K562 (cell line): ENCODE measurements at regions not wholly inside any gene's neighbourhood (a gene's known extent, or its start where the extent isn't known, plus 50 kb on each side); places are given as distances from the start of the nearest gene placed in this dataset.

Experiments
- ATAC-seq: fragments of 200-7000 bp; cut with Tn5 transposase; 3 replicates; pipeline ENCODE4 v1.9.1; 2020; ENCODE audit warnings: moderate library complexity
- BruUV-seq: library from RNA; stranded (reverse); fragments of 400-500 nt; replicated peaks from 2 replicates; lab custom pipeline; 2021; lab: Mats Ljungman, UMichigan
- CTCF ChIA-PET: fragments of 300-600 bp; formaldehyde crosslinking; extraction: SDS; loops from one replicate; lab custom pipeline; 2021; ENCODE audit warnings: low intra/inter-chr PET ratio; lab: Yijun Ruan, JAX
- POLR2A ChIA-PET: fragments of 300-600, 350-650 bp; sonication (Branson Sonifier 250); formaldehyde crosslinking; extraction: SDS; loops from one replicate; lab custom pipeline; 2021; ENCODE audit warnings: antibody characterized with exemption, inconsistent platforms; lab: Yijun Ruan, JAX
- DNase-seq, 4 experiments: peaks; one replicate each; pipeline versions ENCODE4 v3.0.0 to v3.0.0-alpha.2; 2011 to 2018; ENCODE audit warnings: low spot score in 3 of 4, mixed read lengths in 3 of 4; ENCODE audit errors: extremely low read depth in 1 of 4
- FAIRE-seq: peaks from 2 replicates; lab custom pipeline; 2011; peaks lifted over from hg19 to GRCh38; lab: Jason Lieb, UNC
- H2AFZ ChIP-seq: 2 replicates; pipeline ENCODE4 v1.6.0; 2011; ENCODE audit warnings: low read depth, low read length, control low read depth, inconsistent platforms
- H3K27ac ChIP-seq: fragments of 200-600 bp; 3 replicates; pipeline ENCODE4 v1.8.0; 2011; ENCODE audit warnings: low read depth, mild to moderate bottlenecking, control low read depth, inconsistent platforms, low read length, moderate library complexity, mixed read lengths; ENCODE audit errors: extremely low read depth
- H3K27me3 ChIP-seq, 2 experiments: fragments of 300-600 bp in 1 of 2; 2 replicates in 1 of 2; 3 replicates in 1 of 2; pipeline versions ENCODE4 v1.6.0 to v1.8.0; 2011; ENCODE audit warnings: inconsistent platforms in 2 of 2, low read length in 2 of 2, mild to moderate bottlenecking in 1 of 2, mixed read lengths in 1 of 2, moderate library complexity in 1 of 2; ENCODE audit not compliant: control insufficient read depth in 2 of 2, insufficient read depth in 2 of 2
- H3K36me3 ChIP-seq: fragments of 300-600 bp; 3 replicates; pipeline ENCODE4 v1.8.0; 2011; ENCODE audit warnings: mild to moderate bottlenecking, low read length, inconsistent platforms; ENCODE audit not compliant: control insufficient read depth, insufficient read depth
- H3K4me1 ChIP-seq, 2 experiments: fragments of 200-600 bp in 1 of 2; replicated peaks in 1 of 2; 2 replicates in 1 of 2; 3 replicates in 1 of 2; pipeline versions ENCODE4 v1.5.1 to v1.8.0; 2011; ENCODE audit warnings: inconsistent platforms in 2 of 2, low read length in 2 of 2, mild to moderate bottlenecking in 1 of 2, mixed read lengths in 1 of 2, moderate library complexity in 1 of 2; ENCODE audit not compliant: control insufficient read depth in 2 of 2, insufficient read depth in 2 of 2
- H3K4me2 ChIP-seq: 2 replicates; pipeline ENCODE4 v1.6.1; 2011; ENCODE audit warnings: low read length, control low read depth, inconsistent platforms, mixed read lengths; ENCODE audit not compliant: insufficient read depth
- H3K4me3 ChIP-seq: fragments of 200-600 bp; sonication (generic), shearing (Covaris generic); 2 replicates; pipeline ENCODE4 v1.5.1; 2016; ENCODE audit warnings: control low read depth, inconsistent platforms
- H3K79me2 ChIP-seq: fragments of 200-600 bp; 3 replicates; pipeline ENCODE4 v1.8.0; 2011; ENCODE audit warnings: low read length, inconsistent platforms; ENCODE audit not compliant: control insufficient read depth, insufficient read depth
- H3K9ac ChIP-seq, 2 experiments: 2 replicates each; pipeline versions ENCODE4 v1.6.0 to v1.6.1; 2011; ENCODE audit warnings: low read depth in 2 of 2, low read length in 2 of 2, control low read depth in 1 of 2, inconsistent platforms in 1 of 2, mild to moderate bottlenecking in 1 of 2, mixed read lengths in 1 of 2; ENCODE audit not compliant: insufficient read depth in 1 of 2
- H3K9me1 ChIP-seq: one replicate; pipeline ENCODE4 v1.6.0; 2011; ENCODE audit warnings: inconsistent platforms, mild to moderate bottlenecking, low read length, moderate library complexity; ENCODE audit not compliant: control insufficient read depth, insufficient read depth
- H3K9me3 ChIP-seq: replicated peaks from 2 replicates; pipeline ENCODE4 v1.5.1; 2011; ENCODE audit warnings: low read depth, low read length, inconsistent platforms; ENCODE audit not compliant: control insufficient read depth, insufficient read depth
- H4K20me1 ChIP-seq: replicated peaks from 2 replicates; pipeline ENCODE4 v1.6.1; 2011; ENCODE audit warnings: low read length, inconsistent platforms, mixed read lengths; ENCODE audit not compliant: control insufficient read depth, insufficient read depth
- CBFA2T2 ChIP-seq: fragments of 450-650 bp; conservative IDR thresholded peaks from 2 replicates; pipeline ENCODE4 v1.6.1; 2017; ENCODE audit warnings: mild to moderate bottlenecking
- CBX2 ChIP-seq: fragments of 200-600 bp; sonication (generic); IDR thresholded peaks from one replicate; pipeline ENCODE4 v1.6.1; 2012; ENCODE audit warnings: mild to moderate bottlenecking, low read length, inconsistent platforms; ENCODE audit not compliant: insufficient read depth, poor library complexity, severe bottlenecking
- CBX3 ChIP-seq, 2 experiments: IDR thresholded peaks; 1 replicate in 1 of 2; 2 replicates in 1 of 2; pipeline ENCODE4 v1.6.1; 2012; ENCODE audit warnings: inconsistent platforms in 2 of 2, low read length in 2 of 2, borderline replicate concordance in 1 of 2, control low read depth in 1 of 2
- CC2D1A ChIP-seq: fragments of 450-650 bp; IDR thresholded peaks from 2 replicates; pipeline ENCODE4 v1.6.1; 2017; ENCODE audit warnings: mild to moderate bottlenecking
- HOXB6 ChIP-seq: fragments of 250-450 bp; sonication (Bioruptor Pico); IDR thresholded peaks from 2 replicates; pipeline ENCODE4 v1.5.1; 2022; ENCODE audit warnings: mild to moderate bottlenecking, borderline replicate concordance
- MTA1 ChIP-seq: fragments of 450-650 bp; IDR thresholded peaks from 2 replicates; pipeline ENCODE4 v1.6.1; 2017; ENCODE audit warnings: borderline replicate concordance
- MXI1 ChIP-seq: IDR thresholded peaks from 2 replicates; pipeline ENCODE4 v1.6.1; 2011; ENCODE audit warnings: low read depth, mild to moderate bottlenecking, improper control_type of control experiment, low read length
- MYC ChIP-seq, 2 experiments: fragments of 250-450 bp in 1 of 2; sonication (Bioruptor Pico) in 1 of 2; IDR thresholded peaks; 2 replicates each; pipeline versions ENCODE4 v1.5.1 to v1.6.1; 2012 to 2021; ENCODE audit warnings: low read depth in 2 of 2, borderline replicate concordance in 1 of 2, improper control_type of control experiment in 1 of 2, low read length in 1 of 2, mild to moderate bottlenecking in 1 of 2, moderate library complexity in 1 of 2
- NBN ChIP-seq: fragments of 450-650 bp; IDR thresholded peaks from 2 replicates; pipeline ENCODE4 v1.6.1; 2016; ENCODE audit warnings: low read depth, mild to moderate bottlenecking
- ZC3H4 ChIP-seq: sonication (generic); formaldehyde crosslinking; IDR thresholded peaks from 2 replicates; pipeline ENCODE4 v1.9.0; 2021; ENCODE audit warnings: missing genetic modification reagents, borderline replicate concordance
- ZFP1 ChIP-seq: fragments of 450-650 bp; formaldehyde crosslinking; IDR thresholded peaks from 2 replicates; pipeline ENCODE4 v1.4.0; 2020; ENCODE audit warnings: mild to moderate bottlenecking, mixed read lengths
- ZMIZ1 ChIP-seq, 2 experiments: fragments of 150-350 bp in 1 of 2; IDR thresholded peaks; 2 replicates each; pipeline ENCODE4 v1.6.1; 2012 to 2016; ENCODE audit warnings: low read depth in 2 of 2, low read length in 2 of 2, mild to moderate bottlenecking in 1 of 2, moderate library complexity in 1 of 2
- ZNF12 ChIP-seq: sonication (generic); formaldehyde crosslinking; IDR thresholded peaks from 2 replicates; pipeline ENCODE4 v1.4.0; 2020; ENCODE audit warnings: mild to moderate bottlenecking, missing genetic modification reagents
- ZNF695 ChIP-seq: fragments of 450-650 bp; formaldehyde crosslinking; IDR thresholded peaks from 2 replicates; pipeline ENCODE4 v1.4.0; 2020; ENCODE audit warnings: mild to moderate bottlenecking, moderate library complexity
- ZNF778 ChIP-seq: fragments of 450-650 bp; formaldehyde crosslinking; IDR thresholded peaks from 2 replicates; pipeline ENCODE4 v1.4.0; 2020; ENCODE audit warnings: mild to moderate bottlenecking, moderate library complexity
- in situ Hi-C: fragments of 300-500 bp; cut with MboI; formaldehyde crosslinking; loops from 4 replicates; pipeline ENCODE4 v1.15.0; 2018; ENCODE audit warnings: inconsistent platforms, mixed read lengths
- intact Hi-C: fragments of 100-400 bp; cut with micrococcal nuclease; formaldehyde crosslinking; loops from 2 replicates; pipeline ENCODE4 v1.14.2; 2022

- TF ChIP-seq MTA1 (no peak), ZNF12 (CRISPR knock-in tag) (no peak), ZFP1 (CRISPR knock-in tag) (no peak), ZMIZ1 (IDR thresholded peaks at IDR 0.05; ENCODE audit: low read depth in 2 of 2, low read length in 2 of 2) (no peak), HOXB6 (CRISPR knock-in tag) (no peak), CC2D1A (no peak)
Observed at GRCh38 chr6:71466362-71466761, 177.8 kb downstream of the OGFRL1 start (continued).

GRCh38 chr6:71468038-71468437 is 179.4 kb downstream of the OGFRL1 start:
- FAIRE-seq: no peak
- no TSS peak for BruUV-seq
- intact Hi-C loops: no loop called here
- H3K4me1 ChIP-seq: no peaks in the 10 kb centered on the region
- no peak overlapping the region for H3K9ac ChIP-seq
- no peak overlapping the region for H3K4me3 ChIP-seq
- ChIA-PET CTCF (no interaction called here), POLR2A (no interaction called here)
- TF ChIP-seq ZNF695 (CRISPR knock-in tag) (no peak), ZC3H4 (CRISPR knock-in tag) (no peak), ZNF778 (CRISPR knock-in tag) (no peak), MXI1 (no peak), CBFA2T2 (no peak), MYC (IDR thresholded peaks at IDR 0.05; ENCODE audit: low read depth, low read length) (no peak), MYC (CRISPR knock-in tag; IDR thresholded peaks at IDR 0.05; ENCODE audit: borderline replicate concordance, low read depth) (no peak), NBN (no peak), CBX2 (no peak), CBX3 (IDR thresholded peaks at IDR 0.05; ENCODE audit: borderline replicate concordance in 1 of 2, low read length in 2 of 2) (no peak)
- no peaks in the 10 kb centered on the region for H3K27me3 ChIP-seq
- H3K4me2 ChIP-seq: no peak overlapping the region
- H3K9me1 ChIP-seq: no peaks in the 10 kb centered on the region
- no peak for ATAC-seq
- no peak for DNase-seq
- no peaks in the 10 kb centered on the region for H4K20me1 ChIP-seq
- in situ Hi-C loops: no loop called here
- no peaks in the 10 kb centered on the region for H3K9me3 ChIP-seq
- H3K79me2 ChIP-seq: no peaks in the 10 kb centered on the region
- H3K36me3 ChIP-seq: no peaks in the 10 kb centered on the region
- H3K27ac ChIP-seq: no peak overlapping the region
- no peak overlapping the region for H2AFZ ChIP-seq
